H9 (cell line): ENCODE measurements at regions not wholly inside any gene's neighbourhood (a gene's known extent, or its start where the extent isn't known, plus 50 kb on each side); places are given as distances from the start of the nearest gene placed in this dataset.

Experiments
- DNase-seq: peaks from one replicate; pipeline ENCODE4 v3.0.0-alpha.2; 2017
- H2AFZ ChIP-seq: one replicate; pipeline ENCODE4 v1.6.1; 2013; ENCODE audit warnings: mild to moderate bottlenecking, low read length, control low read depth, moderate library complexity
- H2AK5ac ChIP-seq: 2 replicates; pipeline ENCODE4 v1.6.1; 2013; ENCODE audit warnings: low read length, control low read depth, mixed read lengths; ENCODE audit not compliant: insufficient read length
- H2BK120ac ChIP-seq: one replicate; pipeline ENCODE4 v1.6.1; 2013; ENCODE audit warnings: low read depth, mild to moderate bottlenecking, low read length, control low read depth, inconsistent platforms; ENCODE audit not compliant: poor library complexity, severe bottlenecking
- H2BK12ac ChIP-seq: 2 replicates; pipeline ENCODE4 v1.6.1; 2013; ENCODE audit warnings: low read length, control low read depth, mixed read lengths, low read depth; ENCODE audit not compliant: insufficient read length
- H2BK15ac ChIP-seq: 2 replicates; pipeline ENCODE4 v1.6.1; 2013; ENCODE audit warnings: low read depth, low read length, control low read depth
- H2BK20ac ChIP-seq: one replicate; pipeline ENCODE4 v1.6.1; 2013; ENCODE audit warnings: low read depth, mild to moderate bottlenecking, low read length, control low read depth, inconsistent platforms; ENCODE audit not compliant: poor library complexity, severe bottlenecking
- H2BK5ac ChIP-seq: 2 replicates; pipeline ENCODE4 v1.6.1; 2013; ENCODE audit warnings: low read length, control low read depth, mixed read lengths; ENCODE audit not compliant: insufficient read length
- H3K14ac ChIP-seq: 2 replicates; pipeline ENCODE4 v1.6.1; 2013; ENCODE audit warnings: low read length, control low read depth; ENCODE audit not compliant: insufficient read depth
- H3K18ac ChIP-seq: 2 replicates; pipeline ENCODE4 v1.6.1; 2013; ENCODE audit warnings: low read depth, mild to moderate bottlenecking, mixed read lengths, low read length, control low read depth; ENCODE audit not compliant: insufficient read length
- H3K23ac ChIP-seq: 2 replicates; pipeline ENCODE4 v1.6.1; 2013; ENCODE audit warnings: low read length, control low read depth, mixed read lengths, low read depth; ENCODE audit not compliant: insufficient read length
- H3K23me2 ChIP-seq: 2 replicates; pipeline ENCODE4 v1.6.1; 2013; ENCODE audit warnings: low read depth, mild to moderate bottlenecking, mixed read lengths, low read length, control low read depth; ENCODE audit not compliant: insufficient read length, poor library complexity, severe bottlenecking
- H3K27ac ChIP-seq: 2 replicates; pipeline ENCODE4 v1.5.1; 2013; ENCODE audit warnings: low read length, control low read depth, mixed read lengths, low read depth; ENCODE audit not compliant: insufficient read length
- H3K27me3 ChIP-seq: 2 replicates; pipeline ENCODE4 v1.6.1; 2013; ENCODE audit warnings: low read length, control low read depth, inconsistent platforms; ENCODE audit not compliant: insufficient read depth
- H3K4ac ChIP-seq: 2 replicates; pipeline ENCODE4 v1.6.1; 2013; ENCODE audit warnings: low read depth, mild to moderate bottlenecking, control low read depth, inconsistent platforms, low read length, moderate library complexity
- H3K4me1 ChIP-seq: 2 replicates; pipeline ENCODE4 v1.6.1; 2013; ENCODE audit warnings: low read length, control low read depth, inconsistent platforms; ENCODE audit not compliant: insufficient read depth
- H3K4me2 ChIP-seq: 2 replicates; pipeline ENCODE4 v1.6.1; 2013; ENCODE audit warnings: low read length, control low read depth, mixed read lengths; ENCODE audit not compliant: insufficient read length, insufficient read depth
- H3K56ac ChIP-seq: 2 replicates; pipeline ENCODE4 v1.6.1; 2013; ENCODE audit warnings: low read depth, mild to moderate bottlenecking, mixed read lengths, low read length, control low read depth; ENCODE audit not compliant: insufficient read length
- H3K79me1 ChIP-seq: 2 replicates; pipeline ENCODE4 v1.6.1; 2013; ENCODE audit warnings: low read depth, mild to moderate bottlenecking, moderate library complexity, low read length, control low read depth, inconsistent platforms; ENCODE audit not compliant: insufficient read depth, poor library complexity, severe bottlenecking
- H3K79me2 ChIP-seq: 2 replicates; pipeline ENCODE4 v1.6.1; 2013; ENCODE audit warnings: low read length, control low read depth, inconsistent platforms; ENCODE audit not compliant: insufficient read depth
- H3K9ac ChIP-seq: 2 replicates; pipeline ENCODE4 v1.6.1; 2013; ENCODE audit warnings: low read length, control low read depth, mixed read lengths; ENCODE audit not compliant: insufficient read length; ENCODE audit errors: extremely low read depth
- H3K9me3 ChIP-seq: one replicate; pipeline ENCODE4 v1.6.1; 2013; ENCODE audit warnings: low read depth, low read length, inconsistent platforms; ENCODE audit not compliant: control insufficient read depth
- H3T11ph ChIP-seq: one replicate; pipeline ENCODE4 v1.6.1; 2013; ENCODE audit warnings: mild to moderate bottlenecking, low read length, control low read depth, inconsistent platforms
- H4K20me1 ChIP-seq: one replicate; pipeline ENCODE4 v1.6.1; 2013; ENCODE audit not compliant: control insufficient read depth, insufficient read length, insufficient read depth
- H4K5ac ChIP-seq: 2 replicates; pipeline ENCODE4 v1.6.1; 2013; ENCODE audit warnings: low read depth, mild to moderate bottlenecking, mixed read lengths, low read length, control low read depth; ENCODE audit not compliant: insufficient read length
- H4K8ac ChIP-seq: replicated peaks from 2 replicates; pipeline ENCODE4 v1.6.1; 2013; ENCODE audit warnings: low read length, control low read depth, mixed read lengths, low read depth; ENCODE audit not compliant: insufficient read length
- H4K91ac ChIP-seq: 2 replicates; pipeline ENCODE4 v1.6.1; 2013; ENCODE audit warnings: low read depth, mild to moderate bottlenecking, moderate library complexity, mixed read lengths, low read length, control low read depth; ENCODE audit not compliant: insufficient read length
- H3K27ac Mint-ChIP-seq, 3 experiments: 2 replicates in 2 of 3; 3 replicates in 1 of 3; pipeline ENCODE4 v1.8.0; 2020 to 2021; ENCODE audit warnings: mixed read lengths in 3 of 3, mild to moderate bottlenecking in 1 of 3, moderate library complexity in 1 of 3
- H3K27me3 Mint-ChIP-seq: 2 replicates; pipeline ENCODE4 v1.8.0; 2021; ENCODE audit warnings: low read depth, mild to moderate bottlenecking, moderate library complexity, mixed read lengths
- H3K36me3 Mint-ChIP-seq, 3 experiments: 2 replicates in 2 of 3; 3 replicates in 1 of 3; pipeline ENCODE4 v1.8.0; 2020 to 2021; ENCODE audit warnings: low read depth in 3 of 3, mixed read lengths in 3 of 3; ENCODE audit not compliant: insufficient read depth in 1 of 3
- H3K4me1 Mint-ChIP-seq, 2 experiments: 2 replicates each; pipeline ENCODE4 v1.8.0; 2020; ENCODE audit warnings: mixed read lengths in 2 of 2
- H3K4me3 Mint-ChIP-seq, 2 experiments: 2 replicates in 1 of 2; 3 replicates in 1 of 2; pipeline ENCODE4 v1.8.0; 2020 to 2021; ENCODE audit warnings: mild to moderate bottlenecking in 2 of 2, mixed read lengths in 2 of 2, moderate library complexity in 1 of 2
- H3K9me3 Mint-ChIP-seq, 2 experiments: 2 replicates in 1 of 2; 3 replicates in 1 of 2; pipeline ENCODE4 v1.8.0; 2020; ENCODE audit warnings: mild to moderate bottlenecking in 2 of 2, mixed read lengths in 2 of 2, moderate library complexity in 1 of 2
- WGBS: extraction: QIAGEN DNeasy Blood & Tissue Kit; methylation state at CpG from one replicate; pipeline ENCODE4 v1.1.7; 2013; ENCODE audit warnings: missing lambda C conversion rate, low lambda C conversion rate, mixed read lengths; ENCODE audit not compliant: insufficient read length; ENCODE audit errors: extremely low coverage; 5-methylcytosine and 5-hydroxymethylcytosine counted together
- TF ChIP-seq, protein P1 (sequence below): fragments of 200-600 bp; sonication (generic); conservative IDR thresholded peaks from 3 replicates; pipeline ENCODE4 v1.8.0; 2021; ENCODE audit warnings: antibody characterized with exemption, mild to moderate bottlenecking

DNA sequence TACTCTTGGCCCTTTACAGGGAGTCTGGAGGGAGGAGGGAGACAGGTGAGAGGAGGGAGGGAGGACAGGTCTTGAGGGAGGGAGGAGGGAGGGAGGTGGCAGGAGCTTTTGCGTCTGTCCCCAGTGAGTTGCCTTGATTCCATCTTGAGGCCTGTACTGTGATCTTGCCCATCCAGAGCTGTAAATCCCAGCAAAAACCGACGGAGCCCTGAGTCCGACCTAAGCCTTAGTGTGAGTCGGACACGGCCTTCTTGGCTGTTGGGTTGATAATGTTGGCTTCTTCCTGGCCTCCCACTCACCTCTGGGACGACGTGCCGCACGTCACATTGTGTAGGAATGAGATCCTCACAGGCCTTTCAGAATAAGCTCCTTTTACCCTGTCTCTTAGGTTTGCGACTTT, 72.5 kb downstream of the RGS12 start:
- H3K23ac ChIP-seq, result no peak overlapping the region

More for the DNA sequence above, 72.5 kb downstream of the RGS12 start:
- peaks cover 2% of the 10 kb centered on the region for H4K20me1 ChIP-seq
- H3K9me3 ChIP-seq, result no peaks in the 10 kb centered on the region
- no peak overlapping the region for H3K9ac ChIP-seq
- H2BK120ac ChIP-seq, result no peak overlapping the region
- H2BK12ac ChIP-seq, result no peak overlapping the region
- no peak for DNase-seq
- no peak overlapping the region for H2BK15ac ChIP-seq
- no peak overlapping the region for H3K27ac Mint-ChIP-seq
- no peak overlapping the region for H3K27ac ChIP-seq
- no peak overlapping the region for H3K18ac ChIP-seq
- H3K56ac ChIP-seq, result no peak overlapping the region
- H3K4me2 ChIP-seq, result no peak overlapping the region
- H3K4me3 Mint-ChIP-seq, result no peak overlapping the region
- H3K14ac ChIP-seq, result no peak overlapping the region
- H3K4me1 ChIP-seq, result peaks cover 4% of the 10 kb centered on the region; the same call in 1 of the 2 replicates
- peaks cover 20 to 37% of the 10 kb centered on the region in 2 experiments for H3K4me1 Mint-ChIP-seq
- H2BK5ac ChIP-seq, result no peak overlapping the region
- peaks cover 0 to 2% (median 0%) of the 10 kb centered on the region in 3 experiments; a peak in 3 of 7 replicates for H3K36me3 Mint-ChIP-seq
- H3K4ac ChIP-seq, result no peak overlapping the region
- no peak overlapping the region for H4K5ac ChIP-seq
- peaks cover 5% of the 10 kb centered on the region for H3K27me3 Mint-ChIP-seq
- H3K79me1 ChIP-seq, result no peaks in the 10 kb centered on the region
- no peak overlapping the region for H2AFZ ChIP-seq
- H3K9me3 Mint-ChIP-seq, result 0 out of 5 replicates have a peak, but pooled peaks cover 0 to 4% of the 10 kb centered on the region in 2 experiments
- H2BK20ac ChIP-seq, result no peak overlapping the region
- TF ChIP-seq, protein P1, sequence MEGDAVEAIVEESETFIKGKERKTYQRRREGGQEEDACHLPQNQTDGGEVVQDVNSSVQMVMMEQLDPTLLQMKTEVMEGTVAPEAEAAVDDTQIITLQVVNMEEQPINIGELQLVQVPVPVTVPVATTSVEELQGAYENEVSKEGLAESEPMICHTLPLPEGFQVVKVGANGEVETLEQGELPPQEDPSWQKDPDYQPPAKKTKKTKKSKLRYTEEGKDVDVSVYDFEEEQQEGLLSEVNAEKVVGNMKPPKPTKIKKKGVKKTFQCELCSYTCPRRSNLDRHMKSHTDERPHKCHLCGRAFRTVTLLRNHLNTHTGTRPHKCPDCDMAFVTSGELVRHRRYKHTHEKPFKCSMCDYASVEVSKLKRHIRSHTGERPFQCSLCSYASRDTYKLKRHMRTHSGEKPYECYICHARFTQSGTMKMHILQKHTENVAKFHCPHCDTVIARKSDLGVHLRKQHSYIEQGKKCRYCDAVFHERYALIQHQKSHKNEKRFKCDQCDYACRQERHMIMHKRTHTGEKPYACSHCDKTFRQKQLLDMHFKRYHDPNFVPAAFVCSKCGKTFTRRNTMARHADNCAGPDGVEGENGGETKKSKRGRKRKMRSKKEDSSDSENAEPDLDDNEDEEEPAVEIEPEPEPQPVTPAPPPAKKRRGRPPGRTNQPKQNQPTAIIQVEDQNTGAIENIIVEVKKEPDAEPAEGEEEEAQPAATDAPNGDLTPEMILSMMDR, result no peak
- no peak overlapping the region for H3T11ph ChIP-seq
- H3K27me3 ChIP-seq, result no peaks in the 10 kb centered on the region
- H4K8ac ChIP-seq, result no peak overlapping the region
- WGBS, result no CpG with 5 or more reads among the region's 11 CpGs
- no peaks in the 10 kb centered on the region for H3K23me2 ChIP-seq
- H2AK5ac ChIP-seq, result no peak overlapping the region
- H4K91ac ChIP-seq, result no peak overlapping the region
- no peaks in the 10 kb centered on the region for H3K79me2 ChIP-seq
